Vagina (tissue), 2 donors: ENCODE measurements at regions not wholly inside any gene's neighbourhood (a gene's known extent, or its start where the extent isn't known, plus 50 kb on each side); places are given as distances from the start of the nearest gene placed in this dataset.

Experiments used
- DNase-seq, 2 donors: peaks; one replicate each; pipeline ENCODE4 v3.0.0-alpha.2; 2017; ENCODE audit errors: extremely low spot score in 2 of 2
- H3K27ac ChIP-seq: fragments of 200-600 bp; sonication (generic); one replicate; pipeline ENCODE4 v1.5.1; 2019
- H3K27me3 ChIP-seq: fragments of 200-600 bp; sonication (generic); one replicate; pipeline ENCODE4 v1.5.1; 2019
- H3K36me3 ChIP-seq, 2 donors: fragments of 200-600 bp; sonication (generic); one replicate each; pipeline ENCODE4 v1.5.1; 2017 to 2019
- H3K4me1 ChIP-seq: fragments of 200-600 bp; sonication (generic); one replicate; pipeline ENCODE4 v1.5.1; 2019
- H3K4me3 ChIP-seq, 2 donors: fragments of 200-600 bp; sonication (generic); 1 replicate in 1 of 2; 2 replicates in 1 of 2; pipeline ENCODE4 v1.5.1; 2016 to 2019
- H3K9me3 ChIP-seq: fragments of 200-600 bp; sonication (generic); one replicate; pipeline ENCODE4 v1.5.1; 2019
- POLR2A ChIP-seq, 2 donors: fragments of 450-650 bp; IDR thresholded peaks; one replicate each; pipeline ENCODE4 v1.6.1; 2017; ENCODE audit warnings: antibody characterized with exemption in 2 of 2, mild to moderate bottlenecking in 2 of 2, moderate library complexity in 2 of 2
- POLR2AphosphoS5 ChIP-seq, 2 donors: sonication (generic); formaldehyde crosslinking; IDR thresholded peaks; one replicate each; pipeline ENCODE4 v1.9.0; 2017; ENCODE audit warnings: antibody characterized with exemption in 2 of 2, mild to moderate bottlenecking in 2 of 2, low read depth in 1 of 2; ENCODE audit not compliant: insufficient read depth in 1 of 2
- intact Hi-C: fragments of 100-400 bp; cut with DNase I; formaldehyde crosslinking; loops from one replicate; pipeline ENCODE4 v1.15.1; 2023
- TF ChIP-seq, protein P1 (sequence below), 3 experiments: fragments of 450-650 bp in 2 of 3; fragments of 200-600 bp in 1 of 3; sonication (generic) in 1 of 3; IDR thresholded peaks; one replicate each; pipeline ENCODE4 v1.5.1; 2017 to 2019; ENCODE audit warnings: antibody characterized with exemption in 3 of 3, mild to moderate bottlenecking in 2 of 3, moderate library complexity in 2 of 3

DNA sequence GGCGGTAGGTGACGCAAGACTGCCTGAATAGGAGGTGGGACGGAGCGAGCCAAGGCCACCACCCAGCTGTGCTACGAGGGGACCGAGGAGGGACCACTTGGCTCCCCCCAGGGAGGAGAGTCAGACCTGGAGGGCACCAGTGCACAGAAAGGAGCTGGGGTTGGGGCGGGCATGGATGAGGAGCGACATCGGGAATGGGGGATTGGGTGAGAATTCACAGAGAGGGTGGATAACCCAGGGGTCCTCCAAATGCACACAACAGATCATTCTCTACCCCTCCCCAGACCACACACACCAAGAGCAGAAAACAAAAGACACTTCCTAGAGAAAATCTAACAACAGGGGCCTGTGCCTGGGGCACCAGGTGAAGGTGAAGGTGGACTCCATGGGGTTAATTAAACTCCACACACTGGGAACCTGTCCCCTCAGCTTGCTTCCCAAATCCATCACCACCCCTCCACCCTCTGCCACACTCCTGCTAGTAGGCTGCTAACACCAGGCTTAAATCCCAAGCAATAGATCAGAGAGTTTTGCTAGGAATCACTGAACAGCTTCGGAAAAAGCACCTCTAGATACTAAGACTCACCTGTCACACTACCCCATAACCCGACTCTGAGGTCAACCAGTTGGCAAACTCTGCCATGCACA, 274.6 kb downstream of the EIPR1 start:
- H3K27ac ChIP-seq = no peak overlapping the region
- no peak overlapping the region for H3K4me3 ChIP-seq
- H3K9me3 ChIP-seq = no peaks in the 10 kb centered on the region
- peak in 1 of 2 donors; percentile 82 for DNase-seq
- no peaks in the 10 kb centered on the region for H3K27me3 ChIP-seq
- no peaks in the 10 kb centered on the region for H3K4me1 ChIP-seq
- TF ChIP-seq, protein P1, sequence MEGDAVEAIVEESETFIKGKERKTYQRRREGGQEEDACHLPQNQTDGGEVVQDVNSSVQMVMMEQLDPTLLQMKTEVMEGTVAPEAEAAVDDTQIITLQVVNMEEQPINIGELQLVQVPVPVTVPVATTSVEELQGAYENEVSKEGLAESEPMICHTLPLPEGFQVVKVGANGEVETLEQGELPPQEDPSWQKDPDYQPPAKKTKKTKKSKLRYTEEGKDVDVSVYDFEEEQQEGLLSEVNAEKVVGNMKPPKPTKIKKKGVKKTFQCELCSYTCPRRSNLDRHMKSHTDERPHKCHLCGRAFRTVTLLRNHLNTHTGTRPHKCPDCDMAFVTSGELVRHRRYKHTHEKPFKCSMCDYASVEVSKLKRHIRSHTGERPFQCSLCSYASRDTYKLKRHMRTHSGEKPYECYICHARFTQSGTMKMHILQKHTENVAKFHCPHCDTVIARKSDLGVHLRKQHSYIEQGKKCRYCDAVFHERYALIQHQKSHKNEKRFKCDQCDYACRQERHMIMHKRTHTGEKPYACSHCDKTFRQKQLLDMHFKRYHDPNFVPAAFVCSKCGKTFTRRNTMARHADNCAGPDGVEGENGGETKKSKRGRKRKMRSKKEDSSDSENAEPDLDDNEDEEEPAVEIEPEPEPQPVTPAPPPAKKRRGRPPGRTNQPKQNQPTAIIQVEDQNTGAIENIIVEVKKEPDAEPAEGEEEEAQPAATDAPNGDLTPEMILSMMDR (IDR thresholded peaks at IDR 0.05) = no peak
- no peak for TF ChIP-seq POLR2AphosphoS5 (IDR thresholded peaks at IDR 0.05; ENCODE audit: insufficient read depth in 1 of 2, low read depth in 1 of 2)
- TF ChIP-seq POLR2A (IDR thresholded peaks at IDR 0.05) = no peak
- H3K36me3 ChIP-seq = no peaks in the 10 kb centered on the region
- intact Hi-C loops = no loop called here

DNA sequence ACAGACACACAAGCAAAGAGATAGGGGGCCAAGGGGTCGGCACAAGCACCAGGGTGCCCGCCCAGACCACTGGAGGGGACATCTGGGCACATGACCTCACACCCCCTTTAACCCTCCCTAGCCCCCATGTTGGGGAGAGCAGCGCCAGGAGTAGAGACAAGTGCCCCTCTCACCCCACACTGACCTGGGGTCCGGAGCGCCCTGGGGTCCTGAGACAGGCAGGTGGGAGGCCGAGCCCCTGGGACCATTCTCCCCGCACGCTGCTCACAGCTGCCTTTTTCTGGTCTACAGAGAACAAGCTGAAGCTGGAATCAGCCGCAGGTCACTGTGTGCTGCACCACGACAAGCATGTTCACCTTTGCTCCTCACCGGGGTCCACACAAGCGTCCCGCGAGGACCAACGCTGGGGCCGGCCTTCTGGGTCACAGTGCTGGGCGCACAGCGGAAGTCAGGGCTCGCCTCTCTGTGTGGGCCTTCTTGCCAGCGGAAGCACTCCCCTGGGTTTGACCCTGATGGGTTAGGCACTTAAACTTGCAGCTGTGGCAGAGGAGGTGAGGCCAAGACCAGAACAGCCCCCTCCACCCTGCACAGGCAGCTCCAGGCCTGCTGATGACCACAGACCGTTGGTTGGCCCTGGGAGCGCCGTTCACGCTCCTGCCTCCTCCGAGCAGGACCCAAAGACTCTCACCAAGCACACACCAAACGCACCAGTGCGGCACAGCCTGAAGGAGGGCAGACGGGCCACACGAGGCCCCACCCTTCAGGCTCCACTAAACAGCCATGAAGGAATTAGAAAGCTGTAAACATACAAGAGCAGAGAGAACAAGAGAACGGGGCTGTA, 275.3 kb downstream of the EIPR1 start:
- no peaks in the 10 kb centered on the region for H3K36me3 ChIP-seq
- intact Hi-C loops = no loop called here
- no peaks in the 10 kb centered on the region for H3K27me3 ChIP-seq
- no peaks in the 10 kb centered on the region for H3K9me3 ChIP-seq
- H3K4me3 ChIP-seq = no peak overlapping the region
- DNase-seq = peak in 1 of 2 donors; percentile 89
- TF ChIP-seq POLR2AphosphoS5 (IDR thresholded peaks at IDR 0.05; ENCODE audit: insufficient read depth in 1 of 2, low read depth in 1 of 2) = no peak
- no peak for TF ChIP-seq POLR2A (IDR thresholded peaks at IDR 0.05)
- TF ChIP-seq, protein P1 (IDR thresholded peaks at IDR 0.05) = no peak
- H3K27ac ChIP-seq = no peak overlapping the region
- no peaks in the 10 kb centered on the region for H3K4me1 ChIP-seq

DNA sequence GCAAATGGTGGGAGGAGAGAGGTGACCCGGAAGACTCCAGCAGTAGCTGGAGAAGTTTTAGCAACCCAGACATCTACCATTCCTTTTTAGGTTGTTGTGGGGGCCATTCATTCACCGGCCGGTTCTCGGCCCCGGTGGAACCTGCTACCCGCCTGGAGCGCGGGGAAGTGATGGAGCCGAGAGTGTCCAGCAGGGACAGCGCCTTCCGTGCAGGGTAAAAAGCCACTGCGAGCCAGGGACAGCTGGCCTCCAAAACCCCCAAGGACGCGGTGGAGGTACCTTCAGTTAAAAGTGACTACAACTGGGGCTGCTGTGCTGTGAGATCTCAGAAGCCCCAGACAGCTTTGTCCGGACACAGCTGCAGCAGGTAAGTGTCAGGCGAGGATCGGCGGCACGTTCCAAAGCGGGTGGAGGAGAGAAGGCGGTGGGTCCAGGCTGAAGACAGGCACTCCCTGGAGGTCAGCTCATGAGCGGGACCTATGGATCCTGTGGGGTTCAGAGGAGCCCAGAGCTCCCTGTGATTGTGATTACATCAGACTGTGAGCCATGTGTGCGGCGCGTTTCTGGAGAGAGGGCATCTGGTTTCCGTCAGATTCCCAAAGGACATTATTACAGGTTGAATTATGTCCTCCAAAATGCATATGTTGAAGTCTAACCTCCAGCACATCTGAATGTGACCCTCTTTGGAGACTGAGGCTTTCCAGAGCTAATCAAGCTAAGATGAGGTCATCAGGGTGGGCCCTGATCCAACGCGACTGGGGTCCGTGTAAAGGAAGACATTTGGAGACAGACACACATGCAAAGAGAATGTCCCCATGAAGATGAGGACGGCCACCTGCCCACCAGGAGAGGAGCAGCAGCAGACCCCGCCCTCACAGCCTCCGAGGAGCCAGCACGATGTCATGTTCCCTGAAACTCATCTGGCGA, 276.3 kb downstream of the EIPR1 start:
- TF ChIP-seq, protein P1 (IDR thresholded peaks at IDR 0.05) = no peak
- TF ChIP-seq POLR2AphosphoS5 (IDR thresholded peaks at IDR 0.05; ENCODE audit: insufficient read depth in 1 of 2, low read depth in 1 of 2) = no peak
- no peak for TF ChIP-seq POLR2A (IDR thresholded peaks at IDR 0.05)
- peak in 1 of 2 donors; percentile 67 for DNase-seq
- no peaks in the 10 kb centered on the region for H3K4me1 ChIP-seq
- intact Hi-C loops = no loop called here
- no peaks in the 10 kb centered on the region for H3K36me3 ChIP-seq
- no peak overlapping the region for H3K27ac ChIP-seq
- no peaks in the 10 kb centered on the region for H3K9me3 ChIP-seq
- H3K4me3 ChIP-seq = no peak overlapping the region
- H3K27me3 ChIP-seq = no peaks in the 10 kb centered on the region

DNA sequence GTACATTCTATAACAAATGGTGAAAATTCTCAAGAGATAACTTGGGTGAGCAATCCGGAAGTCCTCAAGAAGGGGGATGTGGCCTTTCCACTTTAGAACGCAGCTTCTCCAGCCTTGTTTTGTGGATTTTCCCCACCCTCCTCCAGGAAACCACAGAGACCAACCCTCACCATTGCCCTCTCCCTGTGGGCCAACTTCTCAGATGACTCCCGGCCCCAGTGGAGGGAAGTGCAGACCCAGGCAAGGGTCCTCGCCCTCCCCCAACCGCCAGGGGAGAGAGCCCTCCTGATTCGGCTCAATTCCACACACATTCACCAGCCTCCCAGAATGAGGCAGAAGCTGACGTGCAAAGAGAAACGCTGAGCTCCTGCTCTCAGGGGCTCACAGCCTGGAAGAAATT, 277.2 kb downstream of the EIPR1 start:
- H3K9me3 ChIP-seq = no peaks in the 10 kb centered on the region
- no peaks in the 10 kb centered on the region for H3K27me3 ChIP-seq
- no peak for DNase-seq
- no peak overlapping the region for H3K4me3 ChIP-seq
- intact Hi-C loops = no loop called here
- H3K27ac ChIP-seq = no peak overlapping the region
- TF ChIP-seq, protein P1 (IDR thresholded peaks at IDR 0.05) = no peak
- TF ChIP-seq POLR2A (IDR thresholded peaks at IDR 0.05) = no peak
- no peak for TF ChIP-seq POLR2AphosphoS5 (IDR thresholded peaks at IDR 0.05; ENCODE audit: insufficient read depth in 1 of 2, low read depth in 1 of 2)
- H3K36me3 ChIP-seq = no peaks in the 10 kb centered on the region
- H3K4me1 ChIP-seq = no peaks in the 10 kb centered on the region
